PC-3 (cell line): ENCODE measurements at regions not wholly inside any gene's neighbourhood (a gene's known extent, or its start where the extent isn't known, plus 50 kb on each side); places are given as distances from the start of the nearest gene placed in this dataset.

Source experiments
- ATAC-seq: fragments of 200-7000 bp; cut with Tn5 transposase; 2 replicates; pipeline ENCODE4 v1.9.1; 2020; ENCODE audit warnings: mild to moderate bottlenecking, moderate library complexity
- BruUV-seq: library from RNA; stranded (reverse); fragments of 400-500 nt; replicated peaks from 2 replicates; lab custom pipeline; 2021; lab: Mats Ljungman, UMichigan
- CTCF ChIA-PET: fragments of 300-600 bp; sonication (Branson Sonifier 250); formaldehyde crosslinking; loops from one replicate; lab custom pipeline; 2022; ENCODE audit warnings: antibody characterized with exemption; lab: Charles Lee
- POLR2A ChIA-PET: fragments of 300-600 bp; sonication (Branson Sonifier 250); formaldehyde crosslinking; loops from one replicate; lab custom pipeline; 2022; ENCODE audit warnings: antibody characterized with exemption; ENCODE audit not compliant: unreplicated experiment; lab: Charles Lee
- DNase-seq: peaks from one replicate; pipeline ENCODE4 v3.0.0-alpha.2; 2015
- H2AFZ ChIP-seq: fragments of 300-600 bp; sonication (generic); 2 replicates; pipeline ENCODE4 v1.6.0; 2016; ENCODE audit warnings: antibody characterized with exemption, low read length
- H3F3A ChIP-seq: fragments of 300-600 bp; sonication (generic); one replicate; pipeline ENCODE4 v1.6.0; 2017; ENCODE audit warnings: antibody characterized with exemption, low read length, control low read depth, mild to moderate bottlenecking; ENCODE audit not compliant: unreplicated experiment
- H3K27ac ChIP-seq: fragments of 300-600 bp; sonication (generic); 2 replicates; pipeline ENCODE4 v1.5.1; 2016; ENCODE audit warnings: mild to moderate bottlenecking, low read length
- H3K27me3 ChIP-seq: fragments of 300-600 bp; sonication (generic); 2 replicates; pipeline ENCODE4 v1.6.1; 2016; ENCODE audit warnings: low read length, mixed read lengths
- H3K36me3 ChIP-seq: fragments of 300-600 bp; sonication (generic); 2 replicates; pipeline ENCODE4 v1.6.1; 2016; ENCODE audit warnings: low read depth, mixed run types, low read length, mixed read lengths
- H3K4me1 ChIP-seq: fragments of 300-600 bp; sonication (generic); 2 replicates; pipeline ENCODE4 v1.5.1; 2016; ENCODE audit warnings: low read length; ENCODE audit not compliant: insufficient read depth
- H3K4me2 ChIP-seq: fragments of 300-600 bp; sonication (generic); 2 replicates; pipeline ENCODE4 v1.6.0; 2016; ENCODE audit warnings: low read length
- H3K4me3 ChIP-seq: fragments of 300-600 bp; sonication (generic); 2 replicates; pipeline ENCODE4 v1.5.1; 2016; ENCODE audit warnings: mild to moderate bottlenecking, low read length, mixed read lengths
- H3K79me2 ChIP-seq: fragments of 300-600 bp; sonication (generic); 2 replicates; pipeline ENCODE4 v1.6.1; 2017; ENCODE audit warnings: low read length, mixed read lengths
- H3K9ac ChIP-seq: fragments of 300-600 bp; sonication (generic); 2 replicates; pipeline ENCODE4 v1.6.0; 2016; ENCODE audit warnings: mild to moderate bottlenecking, low read length
- H3K9me2 ChIP-seq: fragments of 300-600 bp; sonication (generic); replicated peaks from 2 replicates; pipeline ENCODE4 v1.6.1; 2016; ENCODE audit warnings: mixed run types, low read length, mixed read lengths
- H3K9me3 ChIP-seq: fragments of 300-600 bp; sonication (generic); 2 replicates; pipeline ENCODE4 v1.6.1; 2016; ENCODE audit warnings: low read length, mixed read lengths
- H4K20me1 ChIP-seq: fragments of 300-600 bp; sonication (generic); 2 replicates; pipeline ENCODE4 v1.6.1; 2016; ENCODE audit warnings: low read length, mixed read lengths
- EZH2 ChIP-seq: fragments of 300-600 bp; sonication (generic); IDR thresholded peaks from one replicate; pipeline ENCODE4 v1.6.1; 2017; ENCODE audit warnings: antibody characterized with exemption, mild to moderate bottlenecking, low read length; ENCODE audit not compliant: unreplicated experiment
- EZH2phosphoT487 ChIP-seq: fragments of 300-600 bp; sonication (generic); IDR thresholded peaks from 2 replicates; pipeline ENCODE4 v1.6.1; 2018; ENCODE audit warnings: mild to moderate bottlenecking, antibody characterized with exemption, low read length, borderline replicate concordance
- intact Hi-C: fragments of 100-400 bp; cut with micrococcal nuclease; formaldehyde crosslinking; loops from 2 replicates; pipeline ENCODE4 v1.9.0; 2023
- TF ChIP-seq, protein P1 (sequence below): fragments of 300-600 bp; sonication (generic); conservative IDR thresholded peaks from 2 replicates; pipeline ENCODE4 v1.5.1; 2017; ENCODE audit warnings: antibody characterized with exemption, low read depth, mild to moderate bottlenecking, low read length

DNA sequence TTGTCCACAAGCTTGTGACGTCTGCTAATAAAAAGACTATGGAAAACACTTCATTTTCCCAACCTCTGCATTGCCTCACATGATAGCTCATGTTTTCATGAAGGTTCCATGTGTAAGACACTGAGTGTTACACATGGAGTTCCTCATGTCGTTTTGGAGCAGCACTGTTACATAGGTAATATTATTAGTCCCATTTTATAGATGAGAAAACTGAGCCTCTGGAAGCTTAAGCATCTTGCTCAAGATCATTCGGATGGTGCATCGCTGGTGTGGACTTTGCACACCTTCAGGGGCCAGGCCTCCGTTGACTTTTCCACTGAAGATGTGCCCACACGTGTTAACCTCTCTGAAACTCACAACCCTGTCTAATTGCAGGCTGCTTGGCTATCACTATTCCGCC lies 743.4 kb downstream of the UQCRFS1 start:
- POLR2A ChIA-PET = no interaction called here
- no peak overlapping the region for H2AFZ ChIP-seq
- ATAC-seq (no peak), DNase-seq (no peak)
- H3K36me3 ChIP-seq = no peaks in the 10 kb centered on the region
- no peak overlapping the region for H3K4me2 ChIP-seq
- no peaks in the 10 kb centered on the region for H3K9me2 ChIP-seq
- no peak overlapping the region for H3K27ac ChIP-seq
- H3F3A ChIP-seq = no peaks in the 10 kb centered on the region
- no peak for TF ChIP-seq EZH2phosphoT487
- TF ChIP-seq EZH2 = no peak
- TF ChIP-seq, protein P1, sequence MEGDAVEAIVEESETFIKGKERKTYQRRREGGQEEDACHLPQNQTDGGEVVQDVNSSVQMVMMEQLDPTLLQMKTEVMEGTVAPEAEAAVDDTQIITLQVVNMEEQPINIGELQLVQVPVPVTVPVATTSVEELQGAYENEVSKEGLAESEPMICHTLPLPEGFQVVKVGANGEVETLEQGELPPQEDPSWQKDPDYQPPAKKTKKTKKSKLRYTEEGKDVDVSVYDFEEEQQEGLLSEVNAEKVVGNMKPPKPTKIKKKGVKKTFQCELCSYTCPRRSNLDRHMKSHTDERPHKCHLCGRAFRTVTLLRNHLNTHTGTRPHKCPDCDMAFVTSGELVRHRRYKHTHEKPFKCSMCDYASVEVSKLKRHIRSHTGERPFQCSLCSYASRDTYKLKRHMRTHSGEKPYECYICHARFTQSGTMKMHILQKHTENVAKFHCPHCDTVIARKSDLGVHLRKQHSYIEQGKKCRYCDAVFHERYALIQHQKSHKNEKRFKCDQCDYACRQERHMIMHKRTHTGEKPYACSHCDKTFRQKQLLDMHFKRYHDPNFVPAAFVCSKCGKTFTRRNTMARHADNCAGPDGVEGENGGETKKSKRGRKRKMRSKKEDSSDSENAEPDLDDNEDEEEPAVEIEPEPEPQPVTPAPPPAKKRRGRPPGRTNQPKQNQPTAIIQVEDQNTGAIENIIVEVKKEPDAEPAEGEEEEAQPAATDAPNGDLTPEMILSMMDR = no peak
- H3K4me1 ChIP-seq = no peaks in the 10 kb centered on the region
- H3K9ac ChIP-seq = no peak overlapping the region
- H3K9me3 ChIP-seq = no peaks in the 10 kb centered on the region
- H3K4me3 ChIP-seq = no peak overlapping the region
- H3K27me3 ChIP-seq = no peaks in the 10 kb centered on the region
- H4K20me1 ChIP-seq = no peaks in the 10 kb centered on the region
- H3K79me2 ChIP-seq = no peaks in the 10 kb centered on the region
- CTCF ChIA-PET = no interaction called here
- intact Hi-C loops = loop anchor here (5.0 kb wide), 1 partner anchor 1128 kb away; no protein-coding TSS in a partner anchor
- BruUV-seq = no TSS peak

DNA sequence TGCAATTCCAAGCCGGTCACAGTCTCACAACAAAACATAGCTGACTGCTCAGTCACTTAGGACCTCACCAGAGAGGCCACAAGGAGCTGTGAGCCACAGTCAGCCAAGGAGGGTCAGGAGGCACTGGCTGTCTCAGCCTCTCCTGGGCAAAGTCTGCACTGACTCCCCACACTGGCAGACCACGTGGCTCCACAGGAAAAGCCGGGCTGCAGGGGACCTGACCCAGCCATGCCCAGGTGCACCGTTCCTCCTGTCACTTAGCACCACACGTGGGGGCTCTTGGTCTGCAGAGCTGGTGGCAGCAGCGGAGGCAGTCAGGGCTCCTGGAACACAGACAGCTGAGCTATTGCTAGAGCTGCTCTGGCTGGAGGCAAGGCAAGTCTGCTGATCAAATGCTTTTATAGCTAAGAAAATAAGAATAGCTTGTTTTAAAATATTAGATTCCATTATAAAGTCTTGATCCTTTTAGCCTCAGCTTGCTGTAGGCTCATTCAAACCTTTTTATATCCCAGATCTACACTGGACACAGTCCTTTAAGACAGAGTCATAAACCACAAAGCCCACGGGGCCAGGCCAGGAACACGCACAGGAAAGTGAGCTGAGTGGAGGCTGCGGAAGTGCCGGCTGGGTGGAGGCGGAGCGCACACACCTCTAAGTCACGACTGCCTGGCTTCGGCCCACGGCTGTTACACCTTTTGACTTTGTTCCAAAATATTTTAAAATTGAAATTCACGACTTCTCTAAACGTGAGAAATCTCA lies 744.1 kb downstream of the UQCRFS1 start:
- H3F3A ChIP-seq = no peaks in the 10 kb centered on the region
- POLR2A ChIA-PET = no interaction called here
- CTCF ChIA-PET = no interaction called here
- no peaks in the 10 kb centered on the region for H3K9me2 ChIP-seq
- H3K9ac ChIP-seq = no peak overlapping the region
- ATAC-seq = no peak
- no peaks in the 10 kb centered on the region for H4K20me1 ChIP-seq
- H3K27ac ChIP-seq = no peak overlapping the region
- no peak overlapping the region for H3K4me3 ChIP-seq
- no peak overlapping the region for H2AFZ ChIP-seq
- H3K4me1 ChIP-seq = no peaks in the 10 kb centered on the region
- H3K9me3 ChIP-seq = no peaks in the 10 kb centered on the region
- H3K36me3 ChIP-seq = no peaks in the 10 kb centered on the region
- intact Hi-C loops = loop anchor here (5.0 kb wide), 1 partner anchor 1128 kb away; no protein-coding TSS in a partner anchor
- H3K79me2 ChIP-seq = no peaks in the 10 kb centered on the region
- TF ChIP-seq EZH2 (no peak), EZH2phosphoT487 (no peak)
- TF ChIP-seq, protein P1 = no peak
- H3K4me2 ChIP-seq = no peak overlapping the region
- H3K27me3 ChIP-seq = no peaks in the 10 kb centered on the region
- no TSS peak for BruUV-seq
- peak; percentile 1 for DNase-seq
